HepG2 (cell line): ENCODE measurements at regions not wholly inside any gene's neighbourhood (a gene's known extent, or its start where the extent isn't known, plus 50 kb on each side); places are given as distances from the start of the nearest gene placed in this dataset.

Experiments used
- ATAC-seq: fragments of 200-7000 bp; cut with Tn5 transposase; 3 replicates; pipeline ENCODE4 v1.9.1; 2020; ENCODE audit warnings: mild to moderate bottlenecking, moderate library complexity
- BruUV-seq: library from RNA; stranded (reverse); fragments of 400-500 nt; replicated peaks from 2 replicates; lab custom pipeline; 2021; lab: Mats Ljungman, UMichigan
- CTCF ChIA-PET: fragments of 300-600 bp; formaldehyde crosslinking; extraction: SDS; loops from one replicate; lab custom pipeline; 2021; ENCODE audit warnings: low total read pairs, inconsistent platforms, low intra/inter-chr PET ratio; lab: Yijun Ruan, JAX
- POLR2A ChIA-PET: fragments of 350-600 bp; sonication (Branson Sonifier 250); formaldehyde crosslinking; loops from one replicate; lab custom pipeline; 2020; ENCODE audit warnings: antibody characterized with exemption, inconsistent platforms; lab: Yijun Ruan, JAX
- DNase-seq: peaks from one replicate; pipeline ENCODE4 v3.0.0-alpha.2; 2015; ENCODE audit warnings: low spot score
- FAIRE-seq: peaks from 3 replicates; lab custom pipeline; 2011; peaks lifted over from hg19 to GRCh38; lab: Jason Lieb, UNC
- H2AFZ ChIP-seq: one replicate; pipeline ENCODE4 v1.6.1; 2011; ENCODE audit warnings: low read length, inconsistent platforms
- H3K27ac ChIP-seq: fragments of 300-600 bp; 3 replicates; pipeline ENCODE4 v1.8.0; 2011; ENCODE audit warnings: mixed run types, mild to moderate bottlenecking, mixed read lengths, low read length, inconsistent platforms; ENCODE audit not compliant: insufficient read depth; ENCODE audit errors: extremely low read length
- H3K27me3 ChIP-seq, 2 experiments: fragments of 200-600 bp in 1 of 2; 2 replicates in 1 of 2; 3 replicates in 1 of 2; pipeline versions ENCODE4 v1.6.0 to v1.8.0; 2011; ENCODE audit warnings: low read length in 2 of 2, mild to moderate bottlenecking in 2 of 2, moderate library complexity in 2 of 2, inconsistent platforms in 1 of 2; ENCODE audit not compliant: insufficient read depth in 2 of 2, control insufficient read depth in 1 of 2
- H3K36me3 ChIP-seq, 2 experiments: fragments of 200-600 bp in 1 of 2; replicated peaks in 1 of 2; 2 replicates in 1 of 2; 3 replicates in 1 of 2; pipeline versions ENCODE4 v1.5.1 to v1.8.0; 2011; ENCODE audit warnings: low read length in 2 of 2, inconsistent platforms in 1 of 2; ENCODE audit not compliant: insufficient read depth in 2 of 2, control insufficient read depth in 1 of 2
- H3K4me1 ChIP-seq: 2 replicates; pipeline ENCODE4 v1.5.1; 2012; ENCODE audit warnings: low read length, inconsistent platforms; ENCODE audit not compliant: insufficient read depth
- H3K4me2 ChIP-seq: 2 replicates; pipeline ENCODE4 v1.6.0; 2011; ENCODE audit warnings: low read depth, low read length, inconsistent platforms
- H3K4me3 ChIP-seq, 3 experiments: fragments of 200-600 bp in 1 of 3; sonication (generic), shearing (Covaris generic) in 1 of 3; replicated peaks in 1 of 3; 2 replicates each; pipeline ENCODE4 v1.5.1; 2011 to 2016; ENCODE audit warnings: low read length in 3 of 3, inconsistent platforms in 2 of 3, low read depth in 2 of 3, mild to moderate bottlenecking in 2 of 3, control low read depth in 1 of 3, mixed read lengths in 1 of 3; ENCODE audit not compliant: insufficient read depth in 1 of 3
- H3K79me2 ChIP-seq: one replicate; pipeline ENCODE4 v1.6.1; 2011; ENCODE audit warnings: low read length, inconsistent platforms; ENCODE audit not compliant: insufficient read depth
- H3K9ac ChIP-seq: 2 replicates; pipeline ENCODE4 v1.6.0; 2011; ENCODE audit warnings: mild to moderate bottlenecking, low read depth, low read length, inconsistent platforms; ENCODE audit not compliant: insufficient read depth
- H3K9me3 ChIP-seq: 2 replicates; pipeline ENCODE4 v1.5.1; 2012; ENCODE audit warnings: mild to moderate bottlenecking, low read length
- H4K20me1 ChIP-seq: 2 replicates; pipeline ENCODE4 v1.6.0; 2011; ENCODE audit warnings: inconsistent platforms, mild to moderate bottlenecking, low read length, moderate library complexity; ENCODE audit not compliant: insufficient read depth
- ATF1 ChIP-seq: IDR thresholded peaks from 2 replicates; pipeline ENCODE4 v1.6.1; 2016; ENCODE audit warnings: mild to moderate bottlenecking, control low read depth
- CBX2 ChIP-seq, 2 experiments: fragments of 200-600 bp in 1 of 2; sonication (generic); formaldehyde crosslinking in 1 of 2; IDR thresholded peaks; 2 replicates each; pipeline versions ENCODE4 v1.7.0 to v1.8.1; 2018 to 2022; ENCODE audit warnings: low read depth in 2 of 2, low read length in 1 of 2, mild to moderate bottlenecking in 1 of 2, missing genetic modification reagents in 1 of 2
- GPBP1L1 ChIP-seq: sonication (generic); formaldehyde crosslinking; IDR thresholded peaks from 2 replicates; pipeline ENCODE4 v1.5.0; 2020; ENCODE audit warnings: mild to moderate bottlenecking, missing genetic modification reagents
- LRRFIP1 ChIP-seq: sonication (generic); formaldehyde crosslinking; conservative IDR thresholded peaks from 2 replicates; pipeline ENCODE4 v1.4.0; 2020; ENCODE audit warnings: missing genetic modification reagents
- NR1H2 ChIP-seq: sonication (generic); formaldehyde crosslinking; IDR thresholded peaks from 2 replicates; pipeline ENCODE4 v1.8.1; 2022; ENCODE audit warnings: low read depth, missing genetic modification reagents, borderline replicate concordance
- RBFOX2 ChIP-seq: fragments of 200-400 bp; formaldehyde crosslinking; IDR thresholded peaks from 2 replicates; pipeline ENCODE4 v1.6.1; 2017; ENCODE audit warnings: low read depth, mild to moderate bottlenecking, low read length
- SAFB2 ChIP-seq: sonication (generic); formaldehyde crosslinking; IDR thresholded peaks from 2 replicates; pipeline ENCODE4 v1.5.1; 2020; ENCODE audit warnings: missing genetic modification reagents, low read depth, mild to moderate bottlenecking, borderline replicate concordance
- SALL1 ChIP-seq: sonication (generic); formaldehyde crosslinking; IDR thresholded peaks from 2 replicates; pipeline ENCODE4 v1.8.0; 2022; ENCODE audit warnings: mild to moderate bottlenecking, missing genetic modification reagents
- SMARCC2 ChIP-seq: fragments of 450-650 bp; IDR thresholded peaks from 2 replicates; pipeline ENCODE4 v1.6.1; 2017; ENCODE audit warnings: antibody characterized with exemption, mild to moderate bottlenecking
- SNAPC2 ChIP-seq: sonication (generic); formaldehyde crosslinking; IDR thresholded peaks from 2 replicates; pipeline ENCODE4 v1.8.1; 2022; ENCODE audit warnings: mild to moderate bottlenecking, missing genetic modification reagents
- ZBTB8A ChIP-seq: sonication (generic); formaldehyde crosslinking; IDR thresholded peaks from 2 replicates; pipeline ENCODE4 v1.4.0; 2020; ENCODE audit warnings: mild to moderate bottlenecking, low read depth, missing genetic modification reagents, borderline replicate concordance
- ZC3H4 ChIP-seq: sonication (generic); formaldehyde crosslinking; IDR thresholded peaks from 2 replicates; pipeline ENCODE4 v1.4.0; 2020; ENCODE audit warnings: missing genetic modification reagents, borderline replicate concordance
- ZFP1 ChIP-seq: IDR thresholded peaks from 2 replicates; pipeline ENCODE4 v1.6.1; 2016
- ZFYVE20 ChIP-seq: sonication (generic); formaldehyde crosslinking; IDR thresholded peaks from 2 replicates; pipeline ENCODE4 v1.8.0; 2023; ENCODE audit warnings: low read depth, mild to moderate bottlenecking, moderate library complexity, missing genetic modification reagents, borderline replicate concordance
- ZNF121 ChIP-seq: sonication (generic); formaldehyde crosslinking; IDR thresholded peaks from 2 replicates; pipeline ENCODE4 v1.5.0; 2020; ENCODE audit warnings: mild to moderate bottlenecking, missing genetic modification reagents
- ZNF543 ChIP-seq: sonication (generic); formaldehyde crosslinking; IDR thresholded peaks from 2 replicates; pipeline ENCODE4 v1.4.0; 2020; ENCODE audit warnings: mild to moderate bottlenecking, missing genetic modification reagents
- in situ Hi-C: cut with HindIII; loops from 2 replicates; pipeline ENCODE4 v1.10.0; 2017; ENCODE audit warnings: low pct_unique_long_range_greater_than_20kb; ENCODE audit not compliant: extremely low pct_ligation_motif_present
- intact Hi-C: fragments of 100-400 bp; cut with micrococcal nuclease; formaldehyde crosslinking; loops from one replicate; pipeline ENCODE4 v1.10.0; 2022; ENCODE audit not compliant: unreplicated experiment
- TF ChIP-seq, protein P1 (sequence below): sonication (generic); formaldehyde crosslinking; IDR thresholded peaks from 2 replicates; pipeline ENCODE4 v1.8.1; 2023; ENCODE audit warnings: mild to moderate bottlenecking, missing genetic modification reagents

- TF ChIP-seq, protein P1, sequence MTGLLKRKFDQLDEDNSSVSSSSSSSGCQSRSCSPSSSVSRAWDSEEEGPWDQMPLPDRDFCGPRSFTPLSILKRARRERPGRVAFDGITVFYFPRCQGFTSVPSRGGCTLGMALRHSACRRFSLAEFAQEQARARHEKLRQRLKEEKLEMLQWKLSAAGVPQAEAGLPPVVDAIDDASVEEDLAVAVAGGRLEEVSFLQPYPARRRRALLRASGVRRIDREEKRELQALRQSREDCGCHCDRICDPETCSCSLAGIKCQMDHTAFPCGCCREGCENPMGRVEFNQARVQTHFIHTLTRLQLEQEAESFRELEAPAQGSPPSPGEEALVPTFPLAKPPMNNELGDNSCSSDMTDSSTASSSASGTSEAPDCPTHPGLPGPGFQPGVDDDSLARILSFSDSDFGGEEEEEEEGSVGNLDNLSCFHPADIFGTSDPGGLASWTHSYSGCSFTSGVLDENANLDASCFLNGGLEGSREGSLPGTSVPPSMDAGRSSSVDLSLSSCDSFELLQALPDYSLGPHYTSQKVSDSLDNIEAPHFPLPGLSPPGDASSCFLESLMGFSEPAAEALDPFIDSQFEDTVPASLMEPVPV, result no peak
- no peak for TF ChIP-seq ZNF543
These were observed 193.9 kb upstream of the SNX7 start (continued) for GRCh38 chr1:98467586-98467985.

- Histone ChIP-seq H3K9me3 (no peaks in the 10 kb centered on the region), H3K4me3 (no peak overlapping the region), H4K20me1 (no peaks in the 10 kb centered on the region), H3K36me3 (no peaks in the 10 kb centered on the region), H3K4me2 (no peak overlapping the region), H3K79me2 (no peaks in the 10 kb centered on the region), H2AFZ (no peak overlapping the region), H3K9ac (no peak overlapping the region), H3K4me1 (no peaks in the 10 kb centered on the region), H3K27ac (no peak overlapping the region), H3K27me3 (no peaks in the 10 kb centered on the region)
- FAIRE-seq (no peak), DNase-seq (no peak), ATAC-seq (no peak)
- POLR2A ChIA-PET, result no interaction called here
- intact Hi-C loops, result loop anchor here (5.0 kb wide), 2 partner anchors 415 to 800 kb away; no protein-coding TSS in a partner anchor
- CTCF ChIA-PET, result no interaction called here
- BruUV-seq, result no TSS peak
- in situ Hi-C loops, result no loop called here
- no peak for TF ChIP-seq ZC3H4 (CRISPR knock-in tag)
- no peak for TF ChIP-seq LRRFIP1 (CRISPR knock-in tag)
- no peak for TF ChIP-seq ZBTB8A
- TF ChIP-seq NR1H2 (CRISPR knock-in tag), result no peak
- TF ChIP-seq GPBP1L1, result no peak
- no peak for TF ChIP-seq CBX2 (IDR thresholded peaks at IDR 0.05; ENCODE audit: low read depth, low read length)
- TF ChIP-seq CBX2 (CRISPR knock-in tag; IDR thresholded peaks at IDR 0.05; ENCODE audit: low read depth), result no peak
- no peak for TF ChIP-seq ATF1
- TF ChIP-seq ZNF121 (CRISPR knock-in tag), result no peak
- no peak for TF ChIP-seq ZFP1 (CRISPR knock-in tag)
- TF ChIP-seq SAFB2, result no peak
- TF ChIP-seq SMARCC2, result no peak
- no peak for TF ChIP-seq RBFOX2
- no peak for TF ChIP-seq SALL1 (CRISPR knock-in tag)
- no peak for TF ChIP-seq ZFYVE20 (CRISPR knock-in tag)
- no peak for TF ChIP-seq SNAPC2 (CRISPR knock-in tag)
These were observed 194.4 kb upstream of the SNX7 start for GRCh38 chr1:98467122-98467521.
